Hepatocyte (in vitro differentiated cells): ENCODE measurements at regions not wholly inside any gene's neighbourhood (a gene's known extent, or its start where the extent isn't known, plus 50 kb on each side); places are given as distances from the start of the nearest gene placed in this dataset.

Experiments used
- EZH2 ChIP-seq: fragments of 200-600 bp; sonication (generic); IDR thresholded peaks from 2 replicates; pipeline ENCODE4 v1.6.1; 2016; ENCODE audit warnings: antibody characterized with exemption, mild to moderate bottlenecking, borderline replicate concordance
- TF ChIP-seq, protein P1 (sequence below): fragments of 200-600 bp; sonication (generic); IDR thresholded peaks from 2 replicates; pipeline ENCODE4 v1.5.1; 2016; ENCODE audit warnings: antibody characterized with exemption, mild to moderate bottlenecking; ENCODE audit not compliant: poor library complexity

GRCh38 chr9:88680505-88681160 lies 145.7 kb downstream of the NXNL2 start:
- TF ChIP-seq, protein P1, sequence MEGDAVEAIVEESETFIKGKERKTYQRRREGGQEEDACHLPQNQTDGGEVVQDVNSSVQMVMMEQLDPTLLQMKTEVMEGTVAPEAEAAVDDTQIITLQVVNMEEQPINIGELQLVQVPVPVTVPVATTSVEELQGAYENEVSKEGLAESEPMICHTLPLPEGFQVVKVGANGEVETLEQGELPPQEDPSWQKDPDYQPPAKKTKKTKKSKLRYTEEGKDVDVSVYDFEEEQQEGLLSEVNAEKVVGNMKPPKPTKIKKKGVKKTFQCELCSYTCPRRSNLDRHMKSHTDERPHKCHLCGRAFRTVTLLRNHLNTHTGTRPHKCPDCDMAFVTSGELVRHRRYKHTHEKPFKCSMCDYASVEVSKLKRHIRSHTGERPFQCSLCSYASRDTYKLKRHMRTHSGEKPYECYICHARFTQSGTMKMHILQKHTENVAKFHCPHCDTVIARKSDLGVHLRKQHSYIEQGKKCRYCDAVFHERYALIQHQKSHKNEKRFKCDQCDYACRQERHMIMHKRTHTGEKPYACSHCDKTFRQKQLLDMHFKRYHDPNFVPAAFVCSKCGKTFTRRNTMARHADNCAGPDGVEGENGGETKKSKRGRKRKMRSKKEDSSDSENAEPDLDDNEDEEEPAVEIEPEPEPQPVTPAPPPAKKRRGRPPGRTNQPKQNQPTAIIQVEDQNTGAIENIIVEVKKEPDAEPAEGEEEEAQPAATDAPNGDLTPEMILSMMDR = no peak
- TF ChIP-seq EZH2 = no peak
